Non-pigmented ciliary epithelial cell (primary cell): ENCODE measurements at regions not wholly inside any gene's neighbourhood (a gene's known extent, or its start where the extent isn't known, plus 50 kb on each side); places are given as distances from the start of the nearest gene placed in this dataset.
A peak's percentile ranks its signal among the peaks of the same experiment; 100 is the strongest.

Experiments
- DNase-seq: peaks from one replicate; pipeline ENCODE4 v3.0.0-alpha.2; 2010; ENCODE audit warnings: low read depth

DNA sequence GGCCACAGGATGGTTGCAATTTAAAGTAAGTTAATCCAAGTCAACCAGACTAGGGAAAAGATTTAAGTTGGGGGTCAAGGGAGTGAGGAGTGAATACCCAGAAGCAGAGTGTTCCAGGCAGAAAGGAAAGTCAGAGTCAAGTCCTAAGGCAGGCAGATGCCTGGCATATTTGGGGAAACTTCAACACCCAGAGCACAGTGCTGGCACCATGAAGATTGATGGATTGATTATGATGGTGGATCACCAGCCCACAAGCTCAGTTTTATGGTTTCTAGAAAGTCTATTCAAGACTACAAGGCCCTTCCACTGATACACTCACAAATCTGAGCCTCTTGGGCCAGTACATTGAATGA, 100.1 kb upstream of the DUSP10 start:
- DNase-seq: no peak

DNA sequence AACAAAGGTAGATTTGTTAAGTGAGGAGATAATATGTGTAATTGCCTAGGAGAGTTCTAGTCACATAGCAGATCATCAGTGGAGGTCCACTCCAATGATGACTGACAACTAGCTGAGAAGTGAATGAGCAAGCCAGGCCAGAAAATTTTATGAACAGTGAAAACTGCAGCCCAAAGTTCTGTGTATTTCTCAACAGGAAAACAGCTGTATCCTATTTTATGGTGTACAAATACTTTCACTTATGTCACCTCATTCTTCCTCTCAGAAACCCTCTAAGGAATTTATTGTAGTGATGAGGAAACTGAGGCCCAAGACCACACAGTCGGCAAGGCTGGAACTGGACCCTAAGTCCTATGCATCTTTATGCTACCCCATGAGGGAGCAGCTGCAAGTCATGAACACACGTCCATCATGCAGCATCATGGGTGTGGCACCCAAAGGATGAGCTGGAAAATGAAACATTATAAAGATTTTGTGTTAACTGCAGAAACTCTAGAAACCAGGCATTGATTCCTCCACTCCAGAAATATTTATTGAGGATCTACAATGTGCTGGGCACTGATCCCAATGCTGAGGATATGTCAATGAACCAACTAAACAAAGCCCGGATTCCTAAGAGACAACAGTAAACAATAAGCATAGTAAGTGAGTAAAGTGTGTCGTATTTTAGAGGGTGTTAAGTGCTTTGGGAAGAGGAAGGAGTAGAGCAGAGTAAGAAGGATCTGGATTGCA, 99.5 kb upstream of the DUSP10 start:
- DNase-seq: no peak

DNA sequence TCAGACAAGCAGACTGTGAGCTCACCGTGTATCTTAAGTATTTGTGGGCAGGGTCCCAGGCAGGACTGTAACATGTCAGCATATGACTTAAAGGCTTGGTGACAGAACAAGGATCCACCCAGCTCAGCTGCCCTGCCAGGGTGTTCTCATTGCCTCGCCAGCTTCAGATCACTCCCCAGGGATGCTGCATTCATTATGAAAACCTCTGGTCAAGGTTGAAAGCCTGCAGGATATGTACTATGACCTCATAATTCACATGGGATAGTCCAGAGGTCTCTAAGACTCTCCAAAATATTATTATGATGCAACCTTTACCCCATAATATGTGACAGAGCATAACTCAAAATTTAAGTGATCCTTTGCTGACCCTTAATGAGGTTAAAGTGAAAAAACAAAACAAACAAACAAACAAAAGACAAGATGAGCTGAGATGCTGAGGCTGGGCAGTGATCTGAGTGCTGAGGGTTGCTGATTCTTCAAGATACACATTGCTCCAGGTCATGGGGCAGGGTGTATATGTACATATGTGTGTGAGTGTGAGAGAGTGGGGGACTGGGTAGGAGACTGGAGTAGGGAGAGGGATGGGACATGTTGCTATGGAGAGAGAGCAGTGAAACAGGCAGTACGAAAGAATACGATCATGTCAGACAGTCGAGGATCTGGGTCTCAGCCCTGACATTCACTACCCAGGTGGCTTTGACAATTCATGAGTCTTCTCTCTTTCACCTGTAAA, 98.8 kb upstream of the DUSP10 start:
- DNase-seq: no peak

DNA sequence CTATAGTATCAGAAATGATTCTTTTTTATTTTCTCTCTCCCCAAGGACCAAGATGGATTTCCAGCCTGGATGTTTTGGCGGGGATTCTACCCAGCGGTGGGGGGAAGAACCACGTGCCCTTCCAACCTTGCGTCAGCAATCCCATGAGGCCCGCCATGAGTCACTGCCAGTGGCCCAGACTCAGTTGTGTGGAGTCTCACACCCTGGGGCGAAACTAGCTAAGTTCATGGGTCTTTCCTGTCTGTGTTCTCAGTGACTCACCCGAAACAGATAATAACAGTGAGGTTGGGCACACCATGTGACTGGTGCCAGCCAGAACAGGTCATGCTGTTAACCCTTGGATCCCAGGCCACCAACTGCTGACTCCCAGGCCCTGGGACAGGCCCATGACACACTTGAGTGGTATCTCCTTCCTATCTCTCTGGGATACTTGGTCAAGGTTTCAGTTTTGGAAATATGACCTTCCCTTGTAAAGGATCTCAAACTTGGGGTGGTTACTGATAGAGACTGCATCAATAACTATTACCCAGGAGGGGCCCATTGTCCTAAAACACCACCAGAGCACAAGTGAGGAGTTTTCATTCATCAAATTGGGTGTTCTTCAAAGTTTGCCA, 98.0 kb upstream of the DUSP10 start:
- peak; percentile 32 for DNase-seq

DNA sequence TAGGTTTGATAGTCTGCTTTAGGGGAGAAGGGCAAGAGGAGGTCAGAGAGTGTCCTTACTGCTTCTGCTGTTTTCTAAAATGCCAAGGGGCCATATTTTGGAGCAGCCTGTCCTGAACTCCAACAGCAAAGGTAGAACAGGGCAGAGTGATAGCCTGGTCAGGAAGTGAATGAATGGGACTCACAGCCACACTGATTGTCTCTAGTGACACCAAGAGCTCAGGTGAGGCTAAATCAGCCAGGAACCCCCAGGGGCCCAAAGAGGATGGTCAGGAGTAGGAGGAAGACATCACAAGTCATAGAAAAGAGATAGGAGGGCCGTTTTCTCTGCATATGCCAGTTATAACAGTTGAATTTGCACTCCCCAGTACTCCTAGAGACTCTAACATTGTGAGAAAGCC, 97.4 kb upstream of the DUSP10 start:
- DNase-seq: no peak

DNA sequence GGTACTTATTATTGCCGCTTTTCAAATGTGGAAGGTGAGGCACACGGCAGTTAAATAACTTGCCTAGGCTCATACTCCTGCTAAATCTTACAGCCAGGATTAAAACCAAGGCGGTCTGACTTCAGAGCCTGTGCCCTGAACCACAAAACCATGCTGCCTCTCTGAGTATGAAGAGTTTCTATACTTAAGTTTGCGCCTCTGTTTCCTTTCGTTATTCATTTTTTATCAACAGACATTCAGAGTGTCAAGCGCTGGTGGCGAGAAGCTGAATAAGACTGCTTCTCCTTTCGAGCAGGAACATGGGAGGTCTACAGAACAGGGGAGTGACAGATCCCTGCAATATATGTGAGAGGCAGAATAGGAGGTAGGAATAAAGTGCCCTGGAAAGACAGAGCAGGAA, 96.0 kb upstream of the DUSP10 start:
- DNase-seq: no peak

DNA sequence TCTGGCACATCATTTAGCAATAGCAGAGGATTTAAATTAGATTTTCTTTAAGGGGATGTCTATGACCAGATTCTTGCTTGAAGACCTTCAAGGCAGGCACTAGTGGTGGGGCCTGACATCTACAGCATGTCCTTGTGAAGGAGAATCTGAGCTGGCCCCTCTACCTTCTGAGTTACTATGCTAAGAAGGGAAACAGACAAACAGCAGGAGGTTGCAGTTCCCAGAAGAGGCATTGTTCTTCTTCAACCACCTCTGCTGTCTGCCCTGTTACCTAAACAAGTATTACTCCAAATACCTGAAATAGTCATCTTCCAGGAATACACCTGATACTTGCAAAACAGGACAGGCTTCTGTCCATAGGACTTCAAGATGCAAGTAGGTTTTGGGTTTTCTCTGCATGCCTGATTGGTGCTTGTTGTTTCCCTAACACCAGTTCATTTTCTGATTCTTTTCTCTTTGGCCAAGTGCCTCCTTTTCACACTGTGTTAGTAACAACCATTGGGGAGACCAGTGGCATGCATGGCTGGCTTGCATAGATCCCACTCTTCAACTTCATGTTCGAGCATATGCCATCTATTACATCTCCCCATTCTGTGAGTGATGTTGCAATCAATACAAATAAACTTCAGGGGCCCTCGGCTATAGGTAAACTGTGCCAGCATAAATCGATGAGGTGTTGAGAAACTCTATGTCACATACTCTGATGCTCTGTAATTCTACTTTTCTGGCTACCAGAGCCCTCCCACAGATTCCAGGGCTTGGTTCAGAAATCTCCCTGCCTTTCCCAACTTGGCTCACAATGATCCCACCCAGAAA, 93.0 kb upstream of the DUSP10 start:
- no peak for DNase-seq

DNA sequence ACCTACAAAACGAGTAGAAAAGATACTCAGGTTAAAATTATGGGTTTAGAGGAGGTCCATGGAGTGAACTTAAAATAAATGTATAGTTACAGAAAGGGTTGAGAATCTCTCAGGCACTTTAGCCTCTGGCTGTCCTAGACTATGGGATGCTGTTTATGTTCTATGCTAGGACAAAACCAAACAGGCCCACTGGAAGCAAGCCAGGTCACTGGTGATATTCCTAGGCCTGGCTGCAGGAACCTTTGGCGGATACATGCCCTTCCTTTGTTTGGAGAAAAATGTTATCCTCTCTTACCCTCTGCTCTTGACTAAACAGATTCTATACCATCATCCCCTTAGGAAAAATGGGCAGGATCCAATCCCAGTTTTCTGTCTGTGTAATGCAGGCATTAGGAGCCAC, 90.7 kb upstream of the DUSP10 start:
- DNase-seq: no peak

DNA sequence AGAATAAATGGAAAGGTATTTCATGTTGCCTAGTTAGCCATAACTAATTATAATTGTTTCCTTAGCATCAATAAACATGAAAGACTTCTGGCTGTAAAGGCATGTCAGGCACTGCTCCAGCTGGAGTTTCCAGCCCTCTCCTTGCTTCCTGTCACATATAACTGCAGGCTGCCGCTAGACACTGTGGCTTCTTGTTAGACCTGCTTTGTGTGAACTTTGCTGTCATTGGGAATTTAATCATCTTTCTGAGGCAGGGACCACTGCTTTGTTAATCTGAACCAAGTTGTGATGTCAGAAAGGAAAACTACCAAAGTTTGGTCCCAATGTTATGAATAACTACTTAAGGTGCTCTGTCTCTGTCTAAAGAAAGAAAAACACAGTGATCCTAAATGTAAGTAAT, 90.3 kb upstream of the DUSP10 start:
- DNase-seq: no peak

DNA sequence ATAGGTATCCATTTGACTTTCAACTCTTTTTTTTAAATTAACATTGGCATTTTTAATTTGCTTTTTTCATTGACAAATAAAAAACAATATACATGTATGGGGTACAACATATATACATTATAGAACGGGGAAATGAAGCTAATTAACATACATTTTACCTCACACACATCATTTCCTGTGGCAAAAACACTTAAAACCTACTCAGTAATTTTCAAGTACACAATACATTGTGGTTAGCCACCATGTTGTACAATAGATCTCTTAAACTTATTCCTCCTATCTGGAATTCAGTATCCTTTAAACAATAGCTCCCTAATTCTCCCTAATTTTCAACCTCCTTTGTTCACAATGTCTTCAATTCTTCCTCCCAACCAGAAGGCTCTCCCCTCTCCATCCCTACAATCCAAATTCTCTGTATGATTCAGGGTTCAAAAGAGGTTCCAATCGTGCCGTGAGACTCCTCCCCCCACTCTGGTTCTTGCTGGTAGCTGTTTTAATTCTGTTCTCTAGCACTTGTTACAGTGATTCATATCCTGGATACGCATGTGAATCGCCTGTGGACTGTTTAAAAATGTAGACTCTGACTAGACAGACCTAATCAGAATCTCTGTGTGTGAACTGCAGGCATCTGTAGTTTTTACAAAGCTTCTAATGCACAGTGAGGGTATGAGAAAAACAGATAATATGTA, 87.6 kb upstream of the DUSP10 start:
- peak; percentile 92 for DNase-seq

DNA sequence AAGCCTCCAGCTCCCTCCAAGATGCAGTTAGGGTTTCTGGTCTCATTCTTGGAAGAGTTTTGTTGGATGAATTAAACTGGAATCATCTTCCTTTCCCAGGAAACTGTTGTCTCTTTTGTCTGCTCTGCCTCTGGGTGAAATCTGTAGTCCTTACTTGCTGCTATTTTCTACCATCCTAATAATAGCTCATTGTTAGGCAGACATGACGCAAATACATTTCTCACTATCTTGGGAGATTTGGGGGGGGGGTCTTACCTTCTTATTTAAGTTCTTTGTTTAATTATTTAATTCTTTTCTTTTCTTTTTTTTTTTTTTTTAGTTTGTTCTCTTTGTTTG, 85.4 kb upstream of the DUSP10 start:
- no peak for DNase-seq

DNA sequence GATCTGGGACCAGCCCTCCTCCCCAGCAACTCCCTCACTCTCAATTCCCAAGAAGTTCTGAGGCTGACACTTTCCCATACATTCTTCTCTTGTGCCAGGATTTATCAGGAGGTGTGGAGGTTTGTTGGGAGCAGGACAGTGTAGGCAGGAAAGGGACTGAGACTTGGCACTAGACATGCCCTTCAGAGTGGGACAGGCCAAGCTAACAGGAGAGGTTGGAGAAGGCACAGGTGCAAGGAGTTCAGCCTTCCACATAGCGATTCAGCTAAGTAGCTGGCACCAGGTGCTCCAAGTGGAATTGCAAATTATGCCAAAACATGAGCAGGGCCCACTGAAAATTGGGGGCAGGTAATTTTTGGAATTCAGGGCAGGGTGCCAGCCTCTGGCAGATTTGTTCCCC, 83.0 kb upstream of the DUSP10 start:
- no peak for DNase-seq

DNA sequence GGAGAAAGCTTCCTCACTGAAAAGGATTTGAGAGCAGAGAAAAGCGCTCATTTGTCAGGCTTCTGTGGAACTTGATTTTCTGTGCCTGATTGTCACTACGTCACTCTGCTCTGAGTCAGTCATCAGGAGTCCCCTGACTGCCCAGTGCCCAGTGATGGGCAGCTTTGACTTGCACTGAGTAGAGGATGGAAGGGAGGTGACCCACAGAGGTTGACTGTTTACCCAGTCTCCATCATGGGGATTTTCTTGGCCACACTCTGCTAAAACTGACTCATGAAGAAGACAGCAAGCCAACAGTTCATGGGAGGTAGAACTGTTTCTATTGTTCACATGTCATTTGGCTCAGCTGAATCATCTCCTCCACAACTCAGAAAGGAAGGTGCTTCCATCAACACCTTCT, 82.1 kb upstream of the DUSP10 start:
- DNase-seq: no peak

DNA sequence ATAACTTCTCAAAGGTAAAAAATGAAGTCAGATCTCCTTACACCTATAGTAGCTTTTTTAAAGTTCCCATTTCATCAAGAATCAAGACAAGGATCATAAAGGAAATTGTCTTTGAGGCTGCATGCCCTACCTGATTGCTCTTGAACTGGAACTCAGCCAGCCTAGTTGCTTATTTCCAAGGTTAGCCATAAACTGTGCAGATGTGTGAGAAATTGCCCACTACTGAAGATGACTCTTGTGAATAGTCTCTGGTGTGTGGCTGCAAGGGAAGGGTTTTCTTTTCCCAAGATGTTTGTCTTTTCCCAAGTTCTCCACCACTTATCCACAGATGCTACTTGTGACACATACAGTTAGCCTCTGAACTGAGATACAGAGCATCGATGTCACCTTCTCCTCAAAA, 81.7 kb upstream of the DUSP10 start:
- DNase-seq: no peak

DNA sequence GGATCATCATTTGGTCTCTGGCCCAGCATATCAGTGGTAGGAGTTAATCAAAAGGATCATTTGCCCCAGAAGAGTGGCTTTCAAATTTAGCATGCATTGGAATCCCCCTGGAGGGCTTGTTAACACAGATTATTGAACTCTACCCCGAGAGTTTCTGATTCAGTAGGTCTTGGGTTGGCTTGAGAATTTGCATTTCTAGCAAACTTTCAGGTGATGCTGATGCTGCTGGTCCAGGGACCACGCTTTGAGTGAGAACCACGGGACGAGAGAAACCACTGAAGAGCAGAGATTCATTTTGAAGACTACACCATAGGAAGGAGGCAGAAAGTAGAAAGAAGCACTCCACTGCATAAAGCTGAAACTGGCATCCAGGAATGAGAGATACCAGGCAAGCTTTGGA, 81.3 kb upstream of the DUSP10 start:
- no peak for DNase-seq

DNA sequence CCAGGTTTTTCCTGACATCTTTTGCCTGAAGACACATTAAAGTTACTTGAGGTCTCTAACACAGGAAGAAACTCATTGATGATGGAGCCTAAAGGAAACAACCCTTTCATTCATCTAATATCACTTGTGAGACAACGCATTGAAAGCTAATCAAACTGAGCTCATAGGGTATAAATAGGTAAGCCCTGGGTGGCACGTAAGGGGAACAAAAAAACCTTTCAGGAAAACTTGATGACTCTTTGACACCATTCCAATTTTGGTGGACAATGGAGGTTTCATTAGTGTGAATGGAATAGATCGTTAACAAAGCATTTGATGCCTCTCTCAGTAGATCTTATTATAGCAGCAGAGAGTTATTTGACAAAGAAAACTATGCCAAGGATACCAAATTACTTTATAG, 80.7 kb upstream of the DUSP10 start:
- DNase-seq: no peak

DNA sequence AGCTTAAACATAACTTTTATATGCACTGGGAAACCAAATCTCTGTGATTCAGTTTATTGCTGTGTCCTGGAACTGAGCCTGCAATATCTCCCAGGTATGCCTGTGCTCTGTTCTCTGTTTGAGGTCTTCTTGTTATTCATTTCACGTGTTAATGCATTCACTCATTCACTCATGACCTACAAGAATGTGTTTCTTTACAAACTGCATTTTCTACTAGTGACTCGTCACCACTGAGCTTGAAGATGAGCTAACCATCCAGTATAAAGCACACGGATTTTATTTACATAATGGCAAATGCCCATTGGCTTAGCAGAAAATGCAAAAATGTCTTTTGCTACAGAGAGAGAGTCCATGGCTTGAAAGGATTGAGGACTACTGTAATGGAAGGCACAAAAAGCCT, 75.0 kb upstream of the DUSP10 start:
- peak; percentile 94 for DNase-seq

DNA sequence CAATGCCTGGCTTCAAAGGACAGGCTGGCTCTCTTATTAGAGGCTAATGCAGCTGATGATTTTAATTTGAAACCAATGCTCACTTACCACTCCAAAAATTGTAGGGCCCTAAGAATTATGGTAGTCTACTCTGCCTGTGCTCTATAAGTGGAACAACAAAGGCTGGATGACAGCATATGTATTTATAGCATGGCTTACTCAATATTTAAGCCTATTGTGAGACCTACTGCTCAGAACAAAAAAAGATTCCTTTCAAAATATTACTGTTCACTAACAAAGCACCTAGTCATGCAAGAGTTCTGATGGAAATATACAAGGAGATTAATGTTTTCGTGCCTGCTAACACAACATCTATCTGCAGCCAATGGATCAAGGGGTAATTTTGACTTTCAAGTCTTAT, 73.8 kb upstream of the DUSP10 start:
- DNase-seq: no peak

DNA sequence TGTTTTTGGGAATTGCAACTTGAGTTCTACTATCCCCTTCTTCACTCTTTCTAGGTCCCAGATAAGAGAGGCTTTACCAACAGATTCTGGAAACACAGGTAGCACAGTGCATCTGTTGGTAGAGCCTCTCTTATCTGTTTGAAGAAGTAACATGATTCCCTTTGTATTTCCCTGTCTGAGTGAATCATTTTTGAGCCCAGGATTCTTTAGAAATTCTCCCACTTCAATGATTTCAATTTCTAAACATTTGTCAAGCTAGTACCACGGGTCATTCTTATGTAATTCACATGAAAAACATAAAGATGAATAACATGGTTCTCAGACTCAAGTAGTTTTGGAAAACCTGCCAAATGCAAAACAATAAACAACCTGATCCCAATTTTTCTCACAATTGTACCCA, 72.0 kb upstream of the DUSP10 start:
- no peak for DNase-seq

DNA sequence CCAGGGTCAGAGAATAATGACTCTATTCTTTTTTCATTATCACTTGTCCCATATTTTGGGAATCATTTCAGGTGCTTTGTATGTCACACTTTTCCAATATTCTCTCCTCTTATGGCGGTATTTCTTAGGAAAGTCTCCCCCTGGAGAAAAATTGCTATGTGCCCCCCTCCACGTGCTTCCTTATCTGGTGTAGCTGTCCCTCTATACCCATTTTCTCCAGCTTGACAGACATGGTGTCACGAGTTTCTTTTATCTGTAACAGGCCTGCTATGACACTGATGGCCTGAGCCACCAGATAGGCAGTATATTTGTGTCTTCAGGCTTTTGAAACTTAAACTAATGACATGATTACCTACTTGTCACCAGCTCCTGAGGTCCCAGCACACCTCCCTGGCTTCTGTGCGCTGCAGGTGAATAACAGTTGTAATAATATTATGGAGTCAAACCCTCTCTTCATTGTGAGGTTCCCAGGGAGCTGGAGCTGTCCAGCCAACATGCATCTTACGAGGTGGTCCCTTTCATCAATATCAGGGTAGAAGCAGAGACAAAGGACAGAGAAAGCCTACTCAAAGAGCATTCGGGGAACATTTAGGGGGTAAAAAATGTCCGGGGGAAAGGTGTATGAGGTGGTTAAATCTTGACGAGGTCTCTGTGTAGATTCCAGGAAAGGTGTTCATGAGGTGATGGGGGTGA, 71.2 kb upstream of the DUSP10 start:
- DNase-seq: no peak

DNA sequence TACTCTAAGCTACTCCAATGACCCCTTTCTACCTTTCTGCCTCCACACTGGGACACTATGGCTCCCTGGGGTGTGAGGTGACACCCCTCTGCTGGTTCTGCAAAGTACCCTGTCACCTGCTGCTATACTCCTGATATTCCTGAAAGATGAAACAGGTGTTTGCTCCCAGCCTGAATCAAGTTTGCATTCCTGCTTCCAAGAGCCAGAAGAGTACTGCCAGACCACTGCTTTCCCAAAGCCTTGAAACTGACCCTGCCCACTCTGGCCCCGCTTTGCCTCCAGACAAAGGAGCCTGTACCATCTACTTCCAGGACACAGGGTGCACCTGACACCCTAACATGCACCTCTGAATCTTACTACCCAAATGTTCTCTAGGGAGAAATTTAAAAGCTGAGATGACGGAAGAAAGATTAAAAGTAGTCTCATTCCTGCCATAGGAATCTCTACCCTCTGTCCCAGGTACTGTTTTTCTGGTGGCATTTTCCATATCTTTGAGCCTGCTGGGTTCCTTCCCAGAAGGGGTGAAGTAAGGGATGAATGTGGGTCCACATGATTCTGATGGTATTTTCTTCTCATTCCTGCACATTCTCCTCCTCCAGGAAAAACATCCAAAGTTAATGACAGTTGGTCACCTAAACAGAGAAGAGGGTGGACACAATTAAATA, 70.3 kb upstream of the DUSP10 start:
- DNase-seq: no peak
